CD4-positive, CD25-positive, alpha-beta regulatory T cell (primary cell): ENCODE measurements at regions not wholly inside any gene's neighbourhood (a gene's known extent, or its start where the extent isn't known, plus 50 kb on each side); places are given as distances from the start of the nearest gene placed in this dataset.

Experiments used
- ATAC-seq, 2 donors: fragments of 150-1000 bp; cut with Tn5 transposase; one replicate each; pipeline ENCODE4 v1.10.0; 2021; ENCODE audit warnings: low read depth in 2 of 2, moderate number of reproducible peaks in 2 of 2, moderate library complexity in 1 of 2
- DNase-seq, 3 donors: peaks; one replicate each; pipeline versions ENCODE4 v3.0.0 to v3.0.0-alpha.2; 2012 to 2022; ENCODE audit warnings: mixed read lengths in 1 of 3
- H3K27ac ChIP-seq: one replicate; pipeline ENCODE4 v1.7.0; 2013; ENCODE audit warnings: mild to moderate bottlenecking, low read length; ENCODE audit not compliant: insufficient read depth, poor library complexity, severe bottlenecking
- H3K27me3 ChIP-seq: one replicate; pipeline ENCODE4 v1.7.0; 2013; ENCODE audit warnings: low read length; ENCODE audit not compliant: control insufficient read depth, insufficient read depth
- H3K36me3 ChIP-seq: one replicate; pipeline ENCODE4 v1.7.0; 2013; ENCODE audit warnings: mild to moderate bottlenecking, low read length, moderate library complexity; ENCODE audit not compliant: control insufficient read depth, insufficient read depth
- H3K4me1 ChIP-seq: 2 replicates; pipeline ENCODE4 v1.7.0; 2013; ENCODE audit warnings: mild to moderate bottlenecking, low read length; ENCODE audit not compliant: insufficient read depth, control insufficient read depth, poor library complexity, severe bottlenecking
- H3K4me3 ChIP-seq: one replicate; pipeline ENCODE4 v1.7.0; 2013; ENCODE audit warnings: low read depth, mild to moderate bottlenecking, low read length, moderate library complexity
- H3K9me3 ChIP-seq, 2 experiments: 1 replicate in 1 of 2; 2 replicates in 1 of 2; pipeline ENCODE4 v1.7.0; 2013; ENCODE audit warnings: low read length in 2 of 2, mild to moderate bottlenecking in 1 of 2, moderate library complexity in 1 of 2; ENCODE audit not compliant: control insufficient read depth in 2 of 2
- H3K27ac Mint-ChIP-seq, 3 donors: one replicate each; pipeline ENCODE4 v1.8.0; 2020 to 2022; ENCODE audit warnings: mild to moderate bottlenecking in 3 of 3, mixed read lengths in 3 of 3, moderate library complexity in 2 of 3
- H3K27me3 Mint-ChIP-seq: one replicate; pipeline ENCODE4 v1.8.0; 2022; ENCODE audit warnings: mild to moderate bottlenecking, mixed read lengths
- H3K36me3 Mint-ChIP-seq: one replicate; pipeline ENCODE4 v1.8.0; 2020; ENCODE audit warnings: mixed read lengths
- H3K4me1 Mint-ChIP-seq, 4 donors: one replicate each; pipeline ENCODE4 v1.8.0; 2020 to 2022; ENCODE audit warnings: mixed read lengths in 4 of 4, mild to moderate bottlenecking in 1 of 4
- H3K4me3 Mint-ChIP-seq, 4 donors: one replicate each; pipeline ENCODE4 v1.8.0; 2020 to 2022; ENCODE audit warnings: mild to moderate bottlenecking in 4 of 4, mixed read lengths in 4 of 4, moderate library complexity in 3 of 4
- H3K9me3 Mint-ChIP-seq, 7 donors: one replicate each; pipeline ENCODE4 v1.8.0; 2020 to 2022; ENCODE audit warnings: mixed read lengths in 7 of 7, mild to moderate bottlenecking in 3 of 7, moderate library complexity in 2 of 7

DNA sequence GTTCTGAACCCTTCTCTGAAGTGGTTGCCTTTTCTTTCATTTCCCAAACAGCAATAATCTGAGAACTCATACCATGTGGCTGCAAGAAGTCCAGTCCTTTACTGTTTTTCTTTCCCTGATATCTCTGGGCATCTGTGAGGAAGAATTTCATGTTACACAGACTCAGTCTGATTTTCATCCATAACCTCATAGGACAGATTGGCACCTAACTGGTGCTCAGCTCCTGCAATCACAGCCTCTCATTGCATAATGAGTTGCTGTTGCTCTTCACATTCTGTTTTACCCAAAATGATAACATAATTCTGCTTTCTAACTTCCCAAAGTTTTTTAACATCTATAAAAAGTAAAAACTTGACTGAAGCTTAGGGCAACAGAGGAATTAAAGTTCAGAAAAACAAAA is 472.2 kb upstream of the PBX1 start:
- Mint-ChIP-seq H3K27ac (no peak overlapping the region), H3K36me3 (no peaks in the 10 kb centered on the region), H3K4me3 (no peak overlapping the region), H3K4me1 (no peaks in the 10 kb centered on the region), H3K9me3 (peaks cover 0 to 30% (median 3%) of the 10 kb centered on the region in 7 donors), H3K27me3 (no peaks in the 10 kb centered on the region)
- peaks cover 3 to 4% of the 10 kb centered on the region in 2 experiments for H3K9me3 ChIP-seq
- H3K4me3 ChIP-seq = no peak overlapping the region
- no peak for ATAC-seq
- no peak for DNase-seq
- no peaks in the 10 kb centered on the region for H3K4me1 ChIP-seq
- no peak overlapping the region for H3K27ac ChIP-seq
- H3K27me3 ChIP-seq = no peaks in the 10 kb centered on the region
- H3K36me3 ChIP-seq = no peaks in the 10 kb centered on the region

DNA sequence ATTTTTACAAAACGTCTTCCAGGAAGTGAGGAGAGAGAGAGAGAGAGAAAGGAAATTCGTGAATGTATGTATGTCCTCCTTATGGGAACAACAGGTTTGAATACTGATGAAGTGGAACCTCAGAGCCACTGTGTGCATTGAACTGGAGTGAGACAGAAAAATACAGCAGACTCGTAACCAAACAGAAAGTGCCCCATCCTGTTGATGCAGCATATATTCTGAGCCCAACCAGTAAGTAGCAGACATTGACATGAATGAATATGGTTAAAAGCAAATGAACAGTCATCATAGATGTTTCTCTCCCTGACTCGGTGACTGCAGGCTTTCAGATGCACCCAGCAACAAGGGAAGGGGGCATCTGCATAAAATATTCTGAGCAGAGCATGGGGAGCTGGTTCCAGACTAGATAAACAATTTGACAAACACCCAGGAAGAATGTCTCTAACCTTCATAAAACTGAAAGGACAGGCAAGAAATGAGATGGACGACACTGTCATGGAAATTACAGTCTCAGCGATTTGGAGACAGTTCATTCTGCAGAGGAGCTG is 471.0 kb upstream of the PBX1 start:
- H3K4me3 ChIP-seq = no peak overlapping the region
- DNase-seq = no peak
- no peaks in the 10 kb centered on the region for H3K27me3 Mint-ChIP-seq
- H3K4me1 ChIP-seq = no peaks in the 10 kb centered on the region
- no peaks in the 10 kb centered on the region for H3K4me1 Mint-ChIP-seq
- H3K9me3 ChIP-seq = peaks cover 3 to 4% of the 10 kb centered on the region in 2 experiments
- no peak overlapping the region for H3K4me3 Mint-ChIP-seq
- no peak overlapping the region for H3K27ac Mint-ChIP-seq
- no peak overlapping the region for H3K27ac ChIP-seq
- no peaks in the 10 kb centered on the region for H3K27me3 ChIP-seq
- ATAC-seq = no peak
- no peaks in the 10 kb centered on the region for H3K36me3 Mint-ChIP-seq
- peaks cover 0 to 30% (median 4%) of the 10 kb centered on the region in 7 donors for H3K9me3 Mint-ChIP-seq
- no peaks in the 10 kb centered on the region for H3K36me3 ChIP-seq

DNA sequence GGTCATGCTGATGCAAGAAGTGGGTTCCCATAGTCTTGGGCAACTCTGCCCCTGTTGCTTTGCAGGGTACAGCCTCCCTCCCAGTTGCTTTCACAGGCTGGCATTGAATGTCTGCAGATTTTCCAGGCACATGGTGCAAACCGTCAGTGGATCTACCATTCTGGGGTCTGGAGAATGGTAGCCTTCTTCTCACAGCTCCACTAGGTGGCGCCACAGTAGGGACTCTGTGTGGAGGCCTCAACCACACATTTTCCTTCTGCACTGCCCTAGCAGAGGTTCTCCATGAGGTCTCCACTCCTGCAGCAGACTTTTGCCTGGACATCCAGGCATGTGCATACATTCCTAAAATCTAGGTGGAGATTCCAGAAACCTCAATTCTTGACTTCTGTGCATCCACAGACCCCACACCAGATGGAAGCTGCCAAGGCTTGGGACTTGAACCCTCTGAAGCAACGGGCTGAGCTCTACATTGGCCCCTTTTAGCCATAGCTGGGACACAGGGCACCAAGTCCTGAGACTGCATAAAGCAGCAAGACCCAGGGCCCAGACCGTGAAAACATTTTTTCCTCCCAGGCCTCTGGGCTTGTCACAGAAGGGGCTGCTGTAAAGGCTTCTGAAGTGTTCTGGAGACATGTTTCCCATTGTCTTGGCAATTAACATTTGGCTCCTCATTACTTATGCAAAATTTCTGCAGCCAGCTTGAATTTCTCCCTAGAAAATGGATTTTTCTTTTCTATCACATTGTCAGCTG is 466.2 kb upstream of the PBX1 start:
- Histone ChIP-seq H3K27ac (no peak overlapping the region), H3K4me3 (no peak overlapping the region), H3K4me1 (no peaks in the 10 kb centered on the region), H3K27me3 (no peaks in the 10 kb centered on the region), H3K36me3 (no peaks in the 10 kb centered on the region), H3K9me3 (peaks cover 1 to 3% of the 10 kb centered on the region in 2 experiments)
- no peaks in the 10 kb centered on the region for H3K27me3 Mint-ChIP-seq
- H3K4me1 Mint-ChIP-seq = no peaks in the 10 kb centered on the region
- peaks cover 0 to 25% (median 5%) of the 10 kb centered on the region in 7 donors for H3K9me3 Mint-ChIP-seq
- H3K36me3 Mint-ChIP-seq = no peaks in the 10 kb centered on the region
- ATAC-seq (no peak), DNase-seq (no peak)
- H3K4me3 Mint-ChIP-seq = no peak overlapping the region
- H3K27ac Mint-ChIP-seq = no peak overlapping the region

DNA sequence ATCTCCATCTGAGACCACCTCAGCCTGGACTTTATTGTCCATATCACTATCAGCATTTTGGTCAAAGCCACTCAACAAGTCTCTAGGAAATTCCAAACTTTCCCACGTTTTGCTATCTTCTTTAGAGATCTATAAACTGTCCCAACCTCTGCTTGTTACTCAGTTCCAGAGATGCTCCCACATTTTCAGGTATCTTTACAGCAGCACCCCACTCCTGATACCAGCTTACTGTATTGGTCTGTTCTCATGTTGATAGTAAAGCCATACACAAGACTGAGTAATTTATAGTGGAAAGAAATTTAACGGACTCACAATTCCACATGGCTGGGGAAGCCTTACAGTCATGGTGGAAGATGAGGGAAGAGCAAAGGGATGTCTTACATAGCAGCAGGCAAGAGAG is 465.4 kb upstream of the PBX1 start:
- no peaks in the 10 kb centered on the region for H3K4me1 Mint-ChIP-seq
- H3K4me3 Mint-ChIP-seq = no peak overlapping the region
- Histone ChIP-seq H3K4me1 (no peaks in the 10 kb centered on the region), H3K27ac (no peak overlapping the region), H3K4me3 (no peak overlapping the region), H3K36me3 (no peaks in the 10 kb centered on the region), H3K9me3 (peaks cover 1 to 3% of the 10 kb centered on the region in 2 experiments), H3K27me3 (no peaks in the 10 kb centered on the region)
- no peak for DNase-seq
- H3K27ac Mint-ChIP-seq = no peak overlapping the region
- H3K27me3 Mint-ChIP-seq = no peaks in the 10 kb centered on the region
- peaks cover 0 to 19% (median 5%) of the 10 kb centered on the region in 7 donors for H3K9me3 Mint-ChIP-seq
- no peak for ATAC-seq
- H3K36me3 Mint-ChIP-seq = no peaks in the 10 kb centered on the region

DNA sequence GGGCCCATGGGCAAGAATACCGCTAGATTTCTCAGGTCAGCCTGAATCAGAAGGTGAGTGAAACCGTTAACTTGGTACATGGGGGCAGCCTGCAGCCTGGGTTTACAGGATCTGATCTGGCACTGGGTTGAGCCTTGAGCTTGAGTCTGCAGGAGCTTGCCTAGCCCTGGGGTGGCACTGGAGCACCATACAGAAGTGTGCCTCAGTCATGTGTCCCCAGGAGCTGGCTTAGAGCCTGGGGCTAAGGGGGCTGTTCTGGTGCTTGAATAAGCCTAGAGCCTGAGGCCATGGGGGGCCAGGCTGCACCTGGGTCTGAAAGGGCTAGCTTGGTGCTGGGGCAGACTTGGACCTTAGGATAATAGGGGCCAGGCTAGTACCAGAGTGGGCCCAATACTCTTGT is 457.2 kb upstream of the PBX1 start:
- H3K4me3 Mint-ChIP-seq = no peak overlapping the region

DNA sequence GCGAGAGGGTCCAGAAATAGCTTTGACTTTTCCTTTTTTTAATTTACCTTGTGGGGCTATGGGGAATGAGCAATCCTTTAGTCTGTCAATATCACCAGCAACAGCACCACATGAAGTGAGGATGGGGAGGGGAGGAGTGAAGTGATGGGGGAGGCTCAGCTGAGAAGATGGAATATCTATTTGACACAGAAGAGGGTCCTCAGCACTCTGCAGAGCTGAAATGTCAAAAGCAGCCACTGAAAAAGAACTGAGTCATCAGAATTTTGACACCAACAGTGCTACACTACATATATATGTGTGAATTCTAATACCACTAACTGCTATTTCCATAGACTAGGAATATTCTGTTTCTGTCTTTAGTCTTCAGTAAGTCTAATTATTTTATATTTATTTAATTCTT is 427.0 kb upstream of the PBX1 start:
- H3K27ac Mint-ChIP-seq = no peak overlapping the region
- no peaks in the 10 kb centered on the region for H3K9me3 ChIP-seq
- peaks cover 0 to 21% (median 8%) of the 10 kb centered on the region in 7 donors for H3K9me3 Mint-ChIP-seq
- H3K27ac ChIP-seq = no peak overlapping the region
- no peaks in the 10 kb centered on the region for H3K4me1 Mint-ChIP-seq
- no peak overlapping the region for H3K4me3 ChIP-seq
- no peak overlapping the region for H3K4me3 Mint-ChIP-seq
- no peaks in the 10 kb centered on the region for H3K27me3 ChIP-seq
- ATAC-seq (no peak), DNase-seq (no peak)
- H3K36me3 Mint-ChIP-seq = no peaks in the 10 kb centered on the region
- H3K27me3 Mint-ChIP-seq = no peaks in the 10 kb centered on the region
- no peaks in the 10 kb centered on the region for H3K36me3 ChIP-seq
- no peaks in the 10 kb centered on the region for H3K4me1 ChIP-seq

More for the DNA sequence above, 457.2 kb upstream of the PBX1 start:
- no peaks in the 10 kb centered on the region for H3K36me3 ChIP-seq
- no peak overlapping the region for H3K27ac Mint-ChIP-seq
- H3K27me3 ChIP-seq = no peaks in the 10 kb centered on the region
- DNase-seq (no peak), ATAC-seq (no peak)
- H3K27ac ChIP-seq = no peak overlapping the region
- H3K27me3 Mint-ChIP-seq = no peaks in the 10 kb centered on the region
- H3K4me3 ChIP-seq = no peak overlapping the region
- no peaks in the 10 kb centered on the region for H3K4me1 Mint-ChIP-seq
- no peaks in the 10 kb centered on the region for H3K9me3 ChIP-seq
- H3K9me3 Mint-ChIP-seq = peaks cover 0 to 11% (median 1%) of the 10 kb centered on the region in 7 donors
- H3K4me1 ChIP-seq = no peaks in the 10 kb centered on the region
- H3K36me3 Mint-ChIP-seq = no peaks in the 10 kb centered on the region

DNA sequence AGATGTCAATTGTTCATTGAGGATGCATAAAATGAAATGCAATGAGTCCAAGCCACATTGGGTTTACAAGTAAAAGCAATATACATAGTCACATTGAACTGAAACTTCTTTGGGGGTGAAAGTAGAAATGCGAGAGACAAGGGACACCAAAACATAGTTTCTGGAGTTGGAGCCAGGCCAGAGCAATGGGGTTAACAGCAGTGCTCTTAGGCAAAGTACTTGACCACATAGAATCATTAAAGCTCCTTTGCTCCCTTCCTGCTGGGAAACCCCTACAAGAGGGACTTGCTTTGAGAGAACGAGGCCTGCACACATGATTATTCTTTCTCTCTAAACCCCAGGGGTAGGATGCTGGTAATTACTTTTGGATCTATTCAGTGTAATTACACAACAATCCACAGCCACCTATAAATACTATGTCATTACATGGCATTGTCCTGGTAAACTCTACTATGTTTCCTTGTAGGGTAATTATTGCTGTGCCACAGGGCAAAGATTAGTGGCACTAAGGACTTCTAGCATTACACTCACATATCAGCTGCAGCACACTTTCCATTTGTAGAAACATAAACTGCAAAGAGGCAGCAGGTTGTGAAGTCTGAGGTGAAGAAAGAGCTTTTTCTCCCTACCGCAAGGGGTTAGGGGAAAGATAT is 421.6 kb upstream of the PBX1 start:
- ATAC-seq (no peak), DNase-seq (no peak)
- H3K27me3 Mint-ChIP-seq = no peaks in the 10 kb centered on the region
- H3K9me3 Mint-ChIP-seq = peaks cover 2 to 27% (median 6%) of the 10 kb centered on the region in 7 donors
- Histone ChIP-seq H3K27me3 (no peaks in the 10 kb centered on the region), H3K27ac (no peak overlapping the region), H3K36me3 (no peaks in the 10 kb centered on the region), H3K9me3 (no peaks in the 10 kb centered on the region), H3K4me3 (no peak overlapping the region), H3K4me1 (no peaks in the 10 kb centered on the region)
- H3K4me3 Mint-ChIP-seq = no peak overlapping the region
- no peaks in the 10 kb centered on the region for H3K36me3 Mint-ChIP-seq
- no peaks in the 10 kb centered on the region for H3K4me1 Mint-ChIP-seq
- no peak overlapping the region for H3K27ac Mint-ChIP-seq
